Activated CD4-positive, alpha-beta T cell treated with anti-CD3 and anti-CD28 coated beads, Interleukin-10, Interleukin-2, amounts not matched to agents 100 ng/mL and 50 ng/mL, durations not matched to agents 16 hours and 8 hours (primary cell): ENCODE measurements at regions not wholly inside any gene's neighbourhood (a gene's known extent, or its start where the extent isn't known, plus 50 kb on each side); places are given as distances from the start of the nearest gene placed in this dataset.

Experiments
- DNase-seq: peaks from one replicate; pipeline ENCODE4 v3.0.0-alpha.2; 2020

- no peak for DNase-seq
Measured at GRCh38 chr1:14470802-14471201, 127.7 kb upstream of the KAZN start.

- no peak for DNase-seq
Measured at GRCh38 chr1:14474856-14475255, 123.6 kb upstream of the KAZN start.

- no peak for DNase-seq
Measured at GRCh38 chr1:14476170-14476955, 122.1 kb upstream of the KAZN start.

- DNase-seq: no peak
Measured at GRCh38 chr1:14478120-14478519, 120.4 kb upstream of the KAZN start.

- no peak for DNase-seq
Measured at GRCh38 chr1:14479865-14480264, 118.6 kb upstream of the KAZN start.

- DNase-seq: no peak
Measured at GRCh38 chr1:14482784-14483450, 115.6 kb upstream of the KAZN start.

GRCh38 chr1:14485285-14485684 is 113.2 kb upstream of the KAZN start:
- DNase-seq: no peak

- DNase-seq: no peak
Measured at GRCh38 chr1:14486401-14487201, 111.9 kb upstream of the KAZN start.

- no peak for DNase-seq
Measured at GRCh38 chr1:14487671-14488070, 110.8 kb upstream of the KAZN start.

GRCh38 chr1:14494911-14495310 is 103.6 kb upstream of the KAZN start:
- no peak for DNase-seq

GRCh38 chr1:14495381-14495780 is 103.1 kb upstream of the KAZN start:
- no peak for DNase-seq

GRCh38 chr1:14495996-14496395 is 102.5 kb upstream of the KAZN start:
- DNase-seq: no peak

GRCh38 chr1:14498839-14499238 is 99.6 kb upstream of the KAZN start:
- DNase-seq: no peak

- DNase-seq: no peak
Measured at GRCh38 chr1:14499312-14500040, 99.0 kb upstream of the KAZN start.

- no peak for DNase-seq
Measured at GRCh38 chr1:14500041-14500440, 98.4 kb upstream of the KAZN start.

- no peak for DNase-seq
Measured at GRCh38 chr1:14500912-14501311, 97.6 kb upstream of the KAZN start.

- DNase-seq: no peak
Measured at GRCh38 chr1:14504517-14504916, 94.0 kb upstream of the KAZN start.

- no peak for DNase-seq
Measured at GRCh38 chr1:14506471-14507255, 91.8 kb upstream of the KAZN start.

GRCh38 chr1:14507262-14507661 is 91.2 kb upstream of the KAZN start:
- no peak for DNase-seq

GRCh38 chr1:14508613-14509012 is 89.9 kb upstream of the KAZN start:
- DNase-seq: no peak

- no peak for DNase-seq
Measured at GRCh38 chr1:14511166-14511680, 87.3 kb upstream of the KAZN start.
